Progenitor cell of endocrine pancreas (in vitro differentiated cells): ENCODE measurements at regions not wholly inside any gene's neighbourhood (a gene's known extent, or its start where the extent isn't known, plus 50 kb on each side); places are given as distances from the start of the nearest gene placed in this dataset.

Experiments
- DNase-seq: peaks from one replicate; pipeline ENCODE4 v3.0.0; 2021; ENCODE audit warnings: low spot score; ENCODE audit not compliant: unreplicated experiment
- H3K27ac Mint-ChIP-seq: 2 replicates; pipeline ENCODE4 v1.8.0; 2021; ENCODE audit warnings: mild to moderate bottlenecking, moderate library complexity, mixed read lengths
- H3K27me3 Mint-ChIP-seq: 2 replicates; pipeline ENCODE4 v1.8.0; 2021; ENCODE audit warnings: mixed read lengths
- H3K36me3 Mint-ChIP-seq: 2 replicates; pipeline ENCODE4 v1.8.0; 2022; ENCODE audit warnings: mixed read lengths; ENCODE audit not compliant: insufficient read depth
- H3K4me1 Mint-ChIP-seq: 2 replicates; pipeline ENCODE4 v1.8.0; 2021; ENCODE audit warnings: low read depth, mixed read lengths
- H3K4me3 Mint-ChIP-seq: 2 replicates; pipeline ENCODE4 v1.8.0; 2021; ENCODE audit warnings: low read depth, mild to moderate bottlenecking, moderate library complexity, mixed read lengths
- H3K9me3 Mint-ChIP-seq: 2 replicates; pipeline ENCODE4 v1.8.0; 2021; ENCODE audit warnings: low read depth, mixed read lengths
- TF ChIP-seq, protein P1 (sequence below): fragments of 200-600 bp; sonication (generic); IDR thresholded peaks from one replicate; pipeline ENCODE4 v1.5.0; 2021; ENCODE audit warnings: antibody characterized with exemption, mild to moderate bottlenecking; ENCODE audit not compliant: unreplicated experiment

DNA sequence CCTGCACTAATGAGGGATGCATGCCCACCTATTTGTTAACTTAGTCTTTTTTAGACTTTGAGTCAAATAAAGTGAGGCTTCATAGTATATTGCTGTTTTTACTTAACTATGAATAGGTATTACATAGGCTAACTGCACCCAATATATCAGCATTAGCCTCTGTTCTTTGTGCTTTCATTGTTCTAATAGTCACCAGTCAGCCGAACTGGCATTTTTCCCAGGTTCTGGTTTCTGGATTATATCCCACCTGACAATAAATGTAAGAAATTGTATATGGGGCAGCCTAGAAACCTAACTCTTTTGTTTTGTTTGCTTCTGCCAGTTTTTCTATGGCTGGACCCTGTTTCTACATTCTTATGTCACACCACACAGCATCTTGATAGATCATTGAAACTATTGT is 1672.4 kb upstream of the LRRTM1 start:
- TF ChIP-seq, protein P1, sequence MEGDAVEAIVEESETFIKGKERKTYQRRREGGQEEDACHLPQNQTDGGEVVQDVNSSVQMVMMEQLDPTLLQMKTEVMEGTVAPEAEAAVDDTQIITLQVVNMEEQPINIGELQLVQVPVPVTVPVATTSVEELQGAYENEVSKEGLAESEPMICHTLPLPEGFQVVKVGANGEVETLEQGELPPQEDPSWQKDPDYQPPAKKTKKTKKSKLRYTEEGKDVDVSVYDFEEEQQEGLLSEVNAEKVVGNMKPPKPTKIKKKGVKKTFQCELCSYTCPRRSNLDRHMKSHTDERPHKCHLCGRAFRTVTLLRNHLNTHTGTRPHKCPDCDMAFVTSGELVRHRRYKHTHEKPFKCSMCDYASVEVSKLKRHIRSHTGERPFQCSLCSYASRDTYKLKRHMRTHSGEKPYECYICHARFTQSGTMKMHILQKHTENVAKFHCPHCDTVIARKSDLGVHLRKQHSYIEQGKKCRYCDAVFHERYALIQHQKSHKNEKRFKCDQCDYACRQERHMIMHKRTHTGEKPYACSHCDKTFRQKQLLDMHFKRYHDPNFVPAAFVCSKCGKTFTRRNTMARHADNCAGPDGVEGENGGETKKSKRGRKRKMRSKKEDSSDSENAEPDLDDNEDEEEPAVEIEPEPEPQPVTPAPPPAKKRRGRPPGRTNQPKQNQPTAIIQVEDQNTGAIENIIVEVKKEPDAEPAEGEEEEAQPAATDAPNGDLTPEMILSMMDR: no peak
- Mint-ChIP-seq H3K36me3 (no peaks in the 10 kb centered on the region), H3K27me3 (no peaks in the 10 kb centered on the region), H3K4me3 (no peak overlapping the region), H3K27ac (no peak overlapping the region), H3K4me1 (no peaks in the 10 kb centered on the region), H3K9me3 (no peaks in the 10 kb centered on the region)
- DNase-seq: no peak

DNA sequence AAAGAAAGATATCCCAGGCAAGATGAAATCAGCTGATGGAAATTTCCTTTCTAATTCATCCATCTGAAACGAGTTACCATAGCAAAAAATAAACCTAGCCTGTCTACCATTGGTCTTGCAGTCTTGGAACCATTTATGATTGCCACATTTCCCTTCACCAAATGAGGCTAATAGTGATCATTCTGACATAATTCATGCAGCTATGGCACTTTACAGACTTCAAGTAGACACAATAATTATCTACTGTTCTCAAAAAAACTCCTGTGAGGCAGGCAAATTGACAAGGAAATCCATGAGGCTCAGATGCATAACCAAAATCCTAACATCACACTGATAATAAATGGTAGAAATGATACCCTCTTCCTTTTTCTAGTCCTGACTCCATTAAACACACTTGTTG is 1669.7 kb upstream of the LRRTM1 start:
- H3K27ac Mint-ChIP-seq: no peak overlapping the region

DNA sequence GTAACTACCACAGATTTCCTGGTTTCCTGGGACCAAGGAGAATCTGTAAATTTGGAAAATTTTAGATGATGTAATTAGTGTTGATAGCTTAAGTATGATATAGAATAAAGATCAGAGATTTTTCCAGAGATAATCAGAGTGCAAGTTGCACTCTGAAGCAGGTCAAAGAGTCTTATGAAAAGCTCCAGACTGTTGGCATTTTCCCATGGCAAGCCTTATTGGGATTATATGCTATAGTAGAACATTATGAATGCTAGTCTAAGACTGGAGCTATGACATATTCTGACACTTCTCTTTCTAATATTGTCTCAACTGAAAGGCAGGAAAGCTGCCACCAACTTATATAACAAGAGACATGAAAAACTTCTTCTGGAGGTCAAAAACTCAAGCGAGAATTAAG is 1638.3 kb upstream of the LRRTM1 start:
- TF ChIP-seq, protein P1: no peak
- Mint-ChIP-seq H3K27ac (no peak overlapping the region), H3K4me1 (peaks cover 7% of the 10 kb centered on the region), H3K27me3 (no peaks in the 10 kb centered on the region), H3K4me3 (no peak overlapping the region), H3K9me3 (peaks cover 8% of the 10 kb centered on the region), H3K36me3 (peaks cover 2% of the 10 kb centered on the region)
- no peak for DNase-seq

More for the DNA sequence above, 1669.7 kb upstream of the LRRTM1 start:
- TF ChIP-seq, protein P1: no peak
- no peaks in the 10 kb centered on the region for H3K9me3 Mint-ChIP-seq
- H3K36me3 Mint-ChIP-seq: no peaks in the 10 kb centered on the region
- H3K27me3 Mint-ChIP-seq: no peaks in the 10 kb centered on the region
- H3K4me3 Mint-ChIP-seq: no peak overlapping the region
- no peak for DNase-seq
- H3K4me1 Mint-ChIP-seq: no peaks in the 10 kb centered on the region

DNA sequence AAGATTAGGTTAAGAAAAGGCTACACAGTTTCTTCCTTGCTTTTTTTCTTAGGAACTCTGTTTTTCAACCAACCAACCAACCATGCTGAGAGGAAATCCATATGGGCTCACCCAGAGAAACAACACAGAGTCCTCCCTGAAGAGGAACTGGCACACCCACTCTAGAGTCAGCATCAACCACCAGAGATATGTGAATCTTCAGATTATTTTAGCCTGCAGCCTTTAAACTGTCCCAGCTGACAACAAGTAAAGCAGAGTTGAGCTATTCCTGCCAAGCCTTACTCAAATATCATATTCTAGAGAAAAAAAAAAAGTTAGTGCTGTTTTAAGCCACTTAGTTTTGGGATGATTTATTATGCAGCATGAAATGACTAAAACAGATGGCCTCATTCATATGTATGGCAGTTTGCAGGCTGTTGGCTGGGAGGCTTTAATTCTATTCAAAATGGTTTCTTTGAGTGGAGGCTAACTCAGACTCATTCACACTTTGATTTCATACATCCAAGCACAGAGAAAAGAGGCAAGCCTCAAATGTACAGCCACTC is 1637.7 kb upstream of the LRRTM1 start:
- peaks cover 8% of the 10 kb centered on the region for H3K9me3 Mint-ChIP-seq
- H3K4me3 Mint-ChIP-seq: no peak overlapping the region
- no peak for DNase-seq
- H3K27me3 Mint-ChIP-seq: no peaks in the 10 kb centered on the region
- H3K4me1 Mint-ChIP-seq: peaks cover 7% of the 10 kb centered on the region
- peaks cover 2% of the 10 kb centered on the region for H3K36me3 Mint-ChIP-seq
- TF ChIP-seq, protein P1: no peak
- no peak overlapping the region for H3K27ac Mint-ChIP-seq

DNA sequence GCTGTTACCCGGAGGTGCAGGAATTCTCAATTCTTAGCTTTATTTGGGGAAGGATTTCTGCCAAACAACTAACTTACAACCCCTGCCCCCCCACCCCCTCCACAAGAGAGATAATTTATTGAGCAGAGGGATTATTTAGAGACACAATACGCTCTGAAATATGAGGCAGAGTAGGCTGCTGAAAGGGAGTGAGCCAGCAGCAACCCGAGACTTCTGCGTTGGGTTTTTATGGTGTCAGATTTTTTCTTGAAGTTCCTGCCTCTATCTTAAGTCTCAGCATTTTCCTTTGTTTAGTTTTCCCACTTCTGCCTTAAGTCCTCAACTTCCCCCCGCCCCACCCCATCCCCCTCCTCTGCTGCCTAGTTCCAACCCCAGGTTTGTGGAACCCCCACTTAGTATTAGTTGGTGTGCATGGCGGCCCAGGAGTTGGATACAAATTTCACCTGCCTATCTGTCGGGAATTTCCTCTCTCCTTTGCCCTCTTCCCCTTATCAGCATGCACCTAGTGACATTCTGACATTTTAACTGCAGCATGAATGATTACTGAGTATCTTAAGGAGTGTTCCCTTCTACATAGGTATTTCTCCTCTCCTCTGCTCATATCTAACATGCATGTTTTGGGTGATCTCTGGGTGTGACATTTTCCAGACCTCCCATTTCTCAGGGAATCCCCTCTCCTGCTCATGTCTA is 1635.9 kb upstream of the LRRTM1 start:
- H3K36me3 Mint-ChIP-seq: no peaks in the 10 kb centered on the region
- H3K4me3 Mint-ChIP-seq: no peak overlapping the region
- peaks cover 7% of the 10 kb centered on the region for H3K4me1 Mint-ChIP-seq
- TF ChIP-seq, protein P1: no peak
- no peak for DNase-seq
- no peak overlapping the region for H3K27ac Mint-ChIP-seq
- no peaks in the 10 kb centered on the region for H3K27me3 Mint-ChIP-seq
- H3K9me3 Mint-ChIP-seq: no peaks in the 10 kb centered on the region
